Inflammatory macrophage (primary cell): ENCODE measurements at regions not wholly inside any gene's neighbourhood (a gene's known extent, or its start where the extent isn't known, plus 50 kb on each side); places are given as distances from the start of the nearest gene placed in this dataset.
"Not testable (repeated sequence)": the region's sequence is repeated elsewhere in the genome, so short reads cannot be mapped to it uniquely, and the experiment has no call there.

ENCODE experiments used
- DNase-seq, 2 donors: peaks; one replicate each; pipeline ENCODE4 v3.0.0-alpha.2; 2020 to 2022

GRCh38 chr12:34097213-34097612 lies 74.9 kb downstream of the ALG10 start:
- peak; percentile 3 to 41 for DNase-seq

- no peak for DNase-seq
These were observed 83.2 kb downstream of the ALG10 start for GRCh38 chr12:34105392-34105933.

DNA sequence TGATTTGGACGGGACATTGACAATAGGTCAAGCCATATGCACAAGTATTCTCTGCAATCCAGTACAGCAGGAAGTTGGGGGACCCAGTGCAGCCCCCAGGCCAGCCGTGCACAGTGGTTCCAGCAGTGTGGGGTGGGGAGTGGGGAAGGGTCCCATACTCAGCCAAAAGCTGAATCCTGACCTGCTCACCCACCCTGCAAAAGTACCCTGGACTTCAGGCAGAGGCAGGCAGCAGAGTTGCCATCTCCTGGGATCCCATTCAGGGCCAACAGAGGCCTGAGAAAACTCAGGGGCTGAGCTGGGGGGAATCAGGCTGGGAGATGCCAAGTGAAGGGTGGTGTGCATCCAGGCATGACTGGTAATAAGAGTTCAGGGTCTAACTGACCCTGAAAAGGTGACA lies 83.9 kb downstream of the ALG10 start:
- DNase-seq: no peak

DNA sequence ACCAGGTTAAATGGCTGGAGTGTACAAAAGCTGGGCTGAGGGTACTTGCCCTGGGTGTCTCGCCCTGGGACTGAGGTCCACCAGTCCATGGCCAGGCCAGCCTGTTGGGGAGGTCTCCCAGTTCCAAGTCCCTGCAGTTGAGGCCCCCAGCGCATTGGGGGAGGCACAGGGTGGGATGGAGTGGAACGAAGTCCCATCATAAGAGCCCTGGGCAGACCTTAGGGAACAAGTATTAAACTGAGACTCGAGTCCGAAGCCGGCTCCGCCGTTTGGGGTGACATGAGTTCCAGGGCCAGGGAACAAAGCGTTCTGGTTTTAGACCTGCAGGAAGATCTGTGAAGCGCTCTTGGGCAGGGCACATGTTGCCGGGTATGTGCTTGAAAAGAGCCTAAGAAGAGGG lies 84.7 kb downstream of the ALG10 start:
- no peak for DNase-seq

DNA sequence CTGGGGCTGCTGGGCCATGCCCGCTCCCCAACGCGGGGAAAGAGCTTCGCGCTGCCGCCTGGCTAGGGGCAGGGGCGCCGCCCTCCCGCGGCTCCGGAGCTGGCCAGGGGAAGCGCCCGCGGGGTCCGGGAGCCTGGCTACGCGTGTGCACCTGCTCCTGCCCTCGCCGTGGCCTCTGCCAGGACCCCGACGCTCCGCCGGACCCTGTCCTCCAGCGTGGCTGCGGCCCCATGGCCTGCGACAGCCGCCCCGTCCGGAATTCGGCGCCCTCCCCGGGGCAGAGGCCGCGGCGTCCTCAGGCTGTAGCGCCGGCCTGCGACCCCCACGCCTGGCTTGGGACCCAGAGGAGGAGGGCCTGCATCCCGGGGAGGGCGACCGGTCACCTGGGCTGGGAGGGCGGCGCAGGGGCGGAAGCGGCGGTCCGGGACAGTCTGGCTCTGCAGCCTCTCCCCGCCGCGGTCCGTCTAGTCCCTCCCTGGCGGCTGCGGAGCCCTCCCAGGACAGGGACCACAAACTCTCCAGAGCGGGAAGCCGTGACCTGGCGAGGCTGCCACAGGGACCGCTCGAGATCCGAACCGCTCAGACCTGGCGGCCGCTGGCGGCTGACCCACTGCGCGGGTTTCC lies 85.6 kb downstream of the ALG10 start:
- DNase-seq: no peak

GRCh38 chr12:34108405-34108803 lies 86.1 kb downstream of the ALG10 start:
- DNase-seq: no peak

GRCh38 chr12:34108967-34109366 lies 86.7 kb downstream of the ALG10 start:
- no peak for DNase-seq

DNA sequence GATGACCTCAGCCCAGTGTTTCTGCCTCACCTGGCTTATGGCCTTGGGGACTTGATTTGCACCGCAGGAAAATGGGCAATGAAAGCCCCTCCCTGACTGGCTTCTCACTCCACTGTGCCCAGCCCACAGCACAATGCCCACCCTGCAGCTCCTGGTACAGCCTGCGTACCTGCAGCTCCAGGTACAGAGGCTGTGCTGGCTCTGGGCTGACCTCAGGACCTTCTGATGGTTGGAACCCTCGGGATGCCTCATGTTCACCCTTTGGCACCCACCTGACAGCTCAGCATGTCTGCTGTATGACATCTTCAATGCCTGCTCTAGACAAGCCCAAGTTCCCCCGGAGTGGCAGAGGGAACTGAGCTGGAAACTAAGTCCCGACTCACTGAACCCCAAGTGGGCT lies 87.1 kb downstream of the ALG10 start:
- DNase-seq: no peak

- DNase-seq: not testable (repeated sequence)
These were observed 87.7 kb downstream of the ALG10 start for GRCh38 chr12:34109909-34110531.

DNA sequence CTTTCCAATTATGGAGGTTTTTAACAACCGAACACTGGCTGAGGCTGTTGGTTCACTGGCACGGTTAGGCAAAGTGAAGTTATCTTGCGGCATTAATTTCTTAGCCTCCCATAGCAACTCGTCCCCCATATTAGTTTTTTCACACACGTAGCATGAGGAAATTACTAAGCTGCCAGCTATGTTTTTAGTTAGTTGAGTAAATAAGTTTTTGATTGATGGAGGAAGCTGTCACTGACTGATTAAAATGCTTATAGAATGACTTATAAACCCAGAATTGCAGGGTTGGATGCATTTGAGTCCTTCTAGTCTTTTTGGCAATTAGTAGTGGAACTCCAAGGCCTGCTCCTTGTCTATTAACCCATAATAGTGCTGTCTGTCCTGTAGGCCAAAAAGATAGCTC lies 97.1 kb downstream of the ALG10 start:
- no peak for DNase-seq

GRCh38 chr12:34121360-34121759 lies 99.1 kb downstream of the ALG10 start:
- DNase-seq: no peak

DNA sequence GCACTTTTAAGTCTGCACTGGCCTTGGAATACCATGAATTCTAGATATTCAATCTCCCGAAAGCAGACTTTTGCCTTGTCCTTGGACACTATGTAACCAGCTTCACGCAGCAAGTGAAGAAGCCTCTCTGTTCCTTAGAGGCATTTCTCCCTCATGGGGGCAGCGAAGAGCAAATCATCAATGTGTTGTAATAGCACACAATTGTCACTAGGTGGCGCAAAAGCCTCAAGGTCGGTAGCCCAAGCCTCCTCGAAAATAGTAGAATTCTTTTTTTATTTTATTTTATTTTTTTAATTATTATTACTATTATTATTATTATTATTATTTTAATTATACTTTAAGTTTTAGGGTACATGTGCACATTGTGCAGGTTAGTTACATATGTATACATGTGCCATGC lies 100.8 kb downstream of the ALG10 start:
- peak; percentile 64 to 70 for DNase-seq

DNA sequence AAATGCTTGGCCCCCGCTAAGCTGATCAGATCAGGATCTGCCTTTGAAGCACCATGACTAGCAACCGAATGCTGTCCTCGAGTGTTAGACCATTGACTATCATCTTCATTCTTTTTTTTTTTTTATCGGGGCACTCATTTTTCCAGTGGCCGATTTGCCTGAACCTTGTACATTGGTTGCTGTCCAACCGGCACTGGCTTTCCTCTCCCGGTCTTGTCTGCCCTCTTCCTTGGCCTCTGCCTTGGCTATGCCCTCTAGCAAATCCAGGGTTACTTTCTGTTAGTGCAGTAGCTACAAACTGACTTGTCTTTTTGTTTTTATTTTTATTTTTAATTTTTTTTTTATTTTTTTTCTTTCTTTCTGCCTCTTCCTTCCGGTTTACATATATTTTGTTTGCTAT lies 102.3 kb downstream of the ALG10 start:
- DNase-seq: no peak

GRCh38 chr12:34126239-34126641 lies 103.9 kb downstream of the ALG10 start:
- DNase-seq: no peak

DNA sequence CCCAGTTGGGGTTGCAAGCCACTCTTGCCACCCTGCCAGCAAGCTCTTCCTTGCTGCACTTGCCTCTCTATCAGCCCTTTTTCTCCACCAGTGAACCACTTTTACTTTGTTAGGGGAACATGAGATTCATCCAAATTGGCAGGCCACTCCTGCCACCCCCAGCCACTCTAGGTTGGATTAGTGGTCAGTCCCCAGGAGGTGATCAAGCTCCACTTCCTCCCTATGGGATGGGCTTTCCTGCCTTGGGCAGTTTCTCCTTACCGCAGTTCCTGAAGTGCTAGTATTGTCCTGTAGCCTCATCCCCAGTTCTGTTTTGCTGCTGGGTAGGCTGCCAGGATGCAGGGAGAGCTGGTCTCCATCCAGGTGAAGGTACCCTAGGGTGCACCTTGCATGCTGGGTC lies 104.5 kb downstream of the ALG10 start:
- DNase-seq: no peak

- not testable (repeated sequence) for DNase-seq
These were observed 105.1 kb downstream of the ALG10 start for GRCh38 chr12:34127379-34127778.

- DNase-seq: no peak
These were observed 120.1 kb downstream of the ALG10 start for GRCh38 chr12:34142430-34142829.

GRCh38 chr12:34151019-34151418 lies 128.7 kb downstream of the ALG10 start:
- no peak for DNase-seq

- no peak for DNase-seq
These were observed 141.1 kb downstream of the ALG10 start for GRCh38 chr12:34163443-34163842.

DNA sequence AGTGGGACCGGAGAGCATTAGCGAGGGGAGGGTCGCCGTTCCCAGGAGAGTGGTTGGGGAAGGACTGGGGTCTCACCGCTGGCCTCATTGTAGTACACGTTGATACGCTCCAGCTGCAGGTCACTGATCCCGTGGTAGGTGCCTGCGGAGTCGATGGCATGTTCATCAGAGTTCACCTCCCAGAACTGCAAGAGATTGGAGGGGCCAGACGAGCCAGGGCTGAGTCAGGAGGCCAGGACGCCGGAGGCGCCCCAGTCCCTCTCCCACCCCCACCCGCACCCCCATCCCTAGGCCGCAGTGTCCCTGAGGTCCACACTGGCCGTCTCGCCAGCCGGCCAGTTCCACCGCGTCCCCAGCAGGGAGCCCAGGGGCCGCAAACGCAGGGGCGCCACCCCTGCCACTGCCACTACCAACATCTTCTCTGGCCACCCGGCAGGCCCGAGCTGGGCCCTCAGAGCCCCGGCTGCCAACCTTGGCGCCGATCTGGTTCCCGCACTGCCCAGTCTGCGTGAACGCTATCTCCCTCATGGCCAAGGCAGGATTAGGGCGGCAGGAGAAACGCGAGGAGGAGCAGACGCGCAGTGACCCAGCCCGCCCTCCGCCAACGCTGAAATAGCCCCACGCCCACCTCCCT lies 144.2 kb downstream of the ALG10 start:
- DNase-seq: no peak

GRCh38 chr12:34168507-34168906 lies 146.2 kb downstream of the ALG10 start:
- not testable (repeated sequence) for DNase-seq

DNA sequence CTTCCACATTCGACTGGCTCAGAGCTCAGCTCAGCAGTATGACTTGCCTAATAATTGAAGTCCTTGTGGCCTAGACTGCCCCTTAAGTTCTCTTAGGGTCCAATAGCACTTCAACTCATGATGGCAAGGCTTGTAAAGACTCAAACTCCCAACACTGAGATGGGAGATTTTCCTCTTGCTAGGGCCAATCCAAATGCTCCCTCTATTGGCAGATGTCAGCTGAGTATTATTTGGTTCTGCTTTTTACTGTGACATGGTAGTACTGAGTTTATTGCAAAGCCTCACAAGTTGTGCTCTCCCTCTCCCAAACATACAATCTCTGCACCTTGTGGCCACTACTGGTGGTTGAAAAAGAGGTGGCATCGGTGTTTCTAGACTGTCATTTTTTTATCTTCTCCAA lies 164.2 kb downstream of the ALG10 start:
- no peak for DNase-seq

- no peak for DNase-seq
These were observed 166.7 kb downstream of the ALG10 start for GRCh38 chr12:34188974-34189373.

- no peak for DNase-seq
These were observed 167.8 kb downstream of the ALG10 start for GRCh38 chr12:34190054-34190453.
